Stimulated activated CD8-positive, alpha-beta memory T cell treated with anti-CD3 and anti-CD28 coated beads, Interleukin-7, amount 100 ng/mL, for 1 hour (primary cell): ENCODE measurements at regions not wholly inside any gene's neighbourhood (a gene's known extent, or its start where the extent isn't known, plus 50 kb on each side); places are given as distances from the start of the nearest gene placed in this dataset.

Experiments
- DNase-seq, 2 donors: peaks; one replicate each; pipeline ENCODE4 v3.0.0-alpha.2; 2020; ENCODE audit warnings: low read depth in 2 of 2

DNA sequence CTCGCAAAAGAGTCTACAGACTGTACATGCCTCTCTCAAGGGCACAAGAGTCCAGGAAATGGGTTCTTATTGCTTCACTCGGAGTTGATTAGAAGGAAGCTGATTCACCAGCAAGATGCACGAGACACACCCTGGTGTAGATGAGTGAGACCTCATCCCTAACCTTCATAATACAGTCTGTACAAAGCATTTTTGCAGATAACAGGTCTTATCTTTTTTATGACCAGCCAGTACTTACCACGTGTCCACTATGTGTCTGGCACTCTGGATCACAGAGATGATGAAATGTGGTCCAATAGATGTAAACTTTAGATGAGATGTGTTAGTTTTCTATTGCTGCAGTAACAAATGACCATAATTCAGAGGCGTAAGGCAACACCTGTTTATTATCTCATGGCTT lies 53.4 kb upstream of the PWP1 start:
- no peak for DNase-seq

DNA sequence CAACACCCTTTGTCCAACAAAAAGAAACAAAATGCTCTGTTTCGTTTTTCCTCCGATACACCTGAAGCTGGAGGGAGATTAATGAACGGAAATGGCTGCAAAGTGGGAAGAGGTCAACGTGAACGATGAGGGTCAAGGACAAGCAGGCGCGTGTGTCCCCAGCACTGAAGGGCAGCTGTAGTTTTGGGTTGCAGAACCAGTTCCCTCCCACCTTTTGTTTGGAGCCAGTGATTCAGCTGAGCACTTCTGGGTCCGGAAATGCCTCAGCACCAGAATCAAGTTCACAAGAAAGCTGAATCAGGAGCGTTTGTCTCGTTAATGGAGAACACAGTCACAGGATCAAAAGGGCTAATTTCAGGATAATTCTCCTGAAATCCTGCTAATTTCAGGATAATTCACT lies 51.1 kb upstream of the PWP1 start:
- no peak for DNase-seq

DNA sequence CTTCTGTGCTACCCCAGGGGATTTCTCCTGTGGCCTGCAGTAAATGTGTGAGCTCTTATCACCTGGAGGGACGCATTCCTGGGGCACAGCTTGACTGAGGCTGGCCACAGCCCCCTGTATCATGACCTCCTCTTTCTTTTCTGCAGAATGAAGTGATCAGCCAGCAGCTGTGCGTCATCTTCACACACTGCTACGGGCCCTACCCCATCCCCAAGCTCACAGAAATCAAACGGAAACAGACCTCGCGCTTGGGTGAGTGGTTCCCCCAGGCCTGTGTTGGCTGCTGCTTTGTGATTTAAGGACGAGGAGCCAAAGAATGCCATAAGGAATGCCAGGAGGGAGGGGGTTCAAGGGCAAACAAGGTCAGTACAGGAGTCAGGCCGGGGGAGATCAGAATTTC lies 50.5 kb upstream of the PWP1 start:
- DNase-seq: no peak
